Lung (tissue), 11 donors: ENCODE measurements at regions not wholly inside any gene's neighbourhood (a gene's known extent, or its start where the extent isn't known, plus 50 kb on each side); places are given as distances from the start of the nearest gene placed in this dataset.

Source experiments
- ATAC-seq: fragments of 200-7000 bp; cut with Tn5 transposase; one replicate; pipeline ENCODE4 v1.9.1; 2020; ENCODE audit warnings: moderate number of reproducible peaks; ENCODE audit not compliant: insufficient read depth, low FRiP score
- DNase-seq, 3 donors: peaks; one replicate each; pipeline ENCODE4 v3.0.0-alpha.2; 2013 to 2017
- H3K27ac ChIP-seq, 2 donors: one replicate each; pipeline ENCODE4 v1.5.1; 2013; ENCODE audit warnings: mild to moderate bottlenecking in 2 of 2, moderate library complexity in 2 of 2, control low read depth in 1 of 2, inconsistent platforms in 1 of 2, low read depth in 1 of 2, low read length in 1 of 2
- H3K27me3 ChIP-seq, 3 donors: one replicate each; pipeline ENCODE4 v1.5.1; 2013; ENCODE audit warnings: low read length in 2 of 3; ENCODE audit not compliant: control insufficient read depth in 3 of 3, insufficient read depth in 3 of 3
- H3K36me3 ChIP-seq, 4 donors: one replicate each; pipeline ENCODE4 v1.5.1; 2013; ENCODE audit warnings: low read length in 4 of 4, mild to moderate bottlenecking in 1 of 4, moderate library complexity in 1 of 4; ENCODE audit not compliant: control insufficient read depth in 4 of 4, insufficient read depth in 4 of 4
- H3K4me1 ChIP-seq, 5 donors: one replicate each; pipeline ENCODE4 v1.5.1; 2013; ENCODE audit warnings: low read length in 5 of 5, mild to moderate bottlenecking in 2 of 5, moderate library complexity in 1 of 5; ENCODE audit not compliant: control insufficient read depth in 5 of 5, insufficient read depth in 5 of 5
- H3K4me3 ChIP-seq: one replicate; pipeline ENCODE4 v1.5.1; 2013; ENCODE audit warnings: mild to moderate bottlenecking, control low read depth, moderate library complexity
- H3K9ac ChIP-seq, 2 donors: one replicate each; pipeline ENCODE4 v1.5.1; 2013; ENCODE audit warnings: low read length in 2 of 2, control low read depth in 1 of 2; ENCODE audit not compliant: insufficient read depth in 1 of 2
- H3K9me3 ChIP-seq, 4 donors: one replicate each; pipeline ENCODE4 v1.5.1; 2013; ENCODE audit warnings: low read length in 3 of 4, mild to moderate bottlenecking in 1 of 4, moderate library complexity in 1 of 4; ENCODE audit not compliant: control insufficient read depth in 4 of 4, insufficient read depth in 3 of 4
- CTCF ChIP-seq: IDR thresholded peaks from 2 replicates; pipeline ENCODE4 v1.5.1; 2012; ENCODE audit warnings: mild to moderate bottlenecking; ENCODE audit errors: control extremely low read depth, extremely low read depth
- WGBS, 2 donors: extraction: QIAGEN DNeasy Blood & Tissue Kit; methylation state at CpG; one replicate each; pipeline ENCODE4 v1.1.7; 2013; 5-methylcytosine and 5-hydroxymethylcytosine counted together
- donor health status: control.
- donor health status: control.
- donor health status: Bipolar disorder and iron deficiency.
- donor health status: healthy.
- donor health status: DM: yes; HTN: yes; CAD: no.

- Histone ChIP-seq H3K9me3 (no peaks in the 10 kb centered on the region), H3K4me3 (no peak overlapping the region), H3K27ac (no peak overlapping the region), H3K4me1 (no peaks in the 10 kb centered on the region), H3K36me3 (no peaks in the 10 kb centered on the region), H3K27me3 (no peaks in the 10 kb centered on the region), H3K9ac (no peak overlapping the region)
- 57 to 61% methylated on average over 4 of the region's 4 CpGs for WGBS, 2 donors
- DNase-seq = no peak
- no peak for TF ChIP-seq CTCF
- ATAC-seq = no peak
These were observed 105.8 kb upstream of the MAGEB18 start for GRCh38 chrX:26032111-26032912.

- no peak for DNase-seq
- no peaks in the 10 kb centered on the region for H3K27me3 ChIP-seq
- no peak overlapping the region for H3K4me3 ChIP-seq
- WGBS, 2 donors = 73 to 90% methylated on average over 3 of the region's 3 CpGs
- H3K27ac ChIP-seq = no peak overlapping the region
- no peaks in the 10 kb centered on the region for H3K36me3 ChIP-seq
- H3K9me3 ChIP-seq = no peaks in the 10 kb centered on the region
- H3K9ac ChIP-seq = no peak overlapping the region
- TF ChIP-seq CTCF = no peak
- ATAC-seq = no peak
- H3K4me1 ChIP-seq = no peaks in the 10 kb centered on the region
These were observed 100.8 kb upstream of the MAGEB18 start for GRCh38 chrX:26037367-26037766.

- no peak for TF ChIP-seq CTCF
- H3K4me3 ChIP-seq = no peak overlapping the region
- H3K27me3 ChIP-seq = no peaks in the 10 kb centered on the region
- H3K36me3 ChIP-seq = no peaks in the 10 kb centered on the region
- no peaks in the 10 kb centered on the region for H3K4me1 ChIP-seq
- ATAC-seq (no peak), DNase-seq (no peak)
- no peak overlapping the region for H3K27ac ChIP-seq
- H3K9ac ChIP-seq = no peak overlapping the region
- H3K9me3 ChIP-seq = no peaks in the 10 kb centered on the region
These were observed 88.0 kb upstream of the MAGEB18 start for GRCh38 chrX:26050099-26050498.

- Histone ChIP-seq H3K4me1 (no peaks in the 10 kb centered on the region), H3K9ac (no peak overlapping the region), H3K36me3 (no peaks in the 10 kb centered on the region), H3K4me3 (no peak overlapping the region), H3K27ac (no peak overlapping the region), H3K9me3 (no peaks in the 10 kb centered on the region), H3K27me3 (no peaks in the 10 kb centered on the region)
- WGBS, 2 donors = 77 to 86% methylated on average over 4 to 5 of the region's 5 CpGs
- no peak for TF ChIP-seq CTCF
- ATAC-seq (no peak), DNase-seq (no peak)
These were observed 67.3 kb upstream of the MAGEB18 start for GRCh38 chrX:26070882-26071281.
